HFFc6 (cell line): ENCODE measurements at regions not wholly inside any gene's neighbourhood (a gene's known extent, or its start where the extent isn't known, plus 50 kb on each side); places are given as distances from the start of the nearest gene placed in this dataset.

ENCODE experiments used
- DNase-seq: peaks from one replicate; pipeline ENCODE4 v3.0.0-alpha.2; 2018
- H3K27ac Mint-ChIP-seq: 2 replicates; pipeline ENCODE4 v1.8.0; 2020; ENCODE audit warnings: mild to moderate bottlenecking, mixed read lengths
- H3K27me3 Mint-ChIP-seq: 2 replicates; pipeline ENCODE4 v1.8.0; 2021; ENCODE audit warnings: mild to moderate bottlenecking, moderate library complexity, mixed read lengths; ENCODE audit not compliant: insufficient read depth
- H3K36me3 Mint-ChIP-seq: 2 replicates; pipeline ENCODE4 v1.8.0; 2021; ENCODE audit warnings: low read depth, mixed read lengths
- H3K4me1 Mint-ChIP-seq: 2 replicates; pipeline ENCODE4 v1.8.0; 2020; ENCODE audit warnings: low read depth, mixed read lengths
- H3K4me3 Mint-ChIP-seq: 2 replicates; pipeline ENCODE4 v1.8.0; 2020; ENCODE audit warnings: mild to moderate bottlenecking, moderate library complexity, mixed read lengths
- H3K9me3 Mint-ChIP-seq: 2 replicates; pipeline ENCODE4 v1.8.0; 2020; ENCODE audit warnings: mild to moderate bottlenecking, mixed read lengths
- TF ChIP-seq, protein P1 (sequence below): fragments of 200-600 bp; sonication (generic); IDR thresholded peaks from 2 replicates; pipeline ENCODE4 v1.5.0; 2021; ENCODE audit warnings: antibody characterized with exemption, mild to moderate bottlenecking

DNA sequence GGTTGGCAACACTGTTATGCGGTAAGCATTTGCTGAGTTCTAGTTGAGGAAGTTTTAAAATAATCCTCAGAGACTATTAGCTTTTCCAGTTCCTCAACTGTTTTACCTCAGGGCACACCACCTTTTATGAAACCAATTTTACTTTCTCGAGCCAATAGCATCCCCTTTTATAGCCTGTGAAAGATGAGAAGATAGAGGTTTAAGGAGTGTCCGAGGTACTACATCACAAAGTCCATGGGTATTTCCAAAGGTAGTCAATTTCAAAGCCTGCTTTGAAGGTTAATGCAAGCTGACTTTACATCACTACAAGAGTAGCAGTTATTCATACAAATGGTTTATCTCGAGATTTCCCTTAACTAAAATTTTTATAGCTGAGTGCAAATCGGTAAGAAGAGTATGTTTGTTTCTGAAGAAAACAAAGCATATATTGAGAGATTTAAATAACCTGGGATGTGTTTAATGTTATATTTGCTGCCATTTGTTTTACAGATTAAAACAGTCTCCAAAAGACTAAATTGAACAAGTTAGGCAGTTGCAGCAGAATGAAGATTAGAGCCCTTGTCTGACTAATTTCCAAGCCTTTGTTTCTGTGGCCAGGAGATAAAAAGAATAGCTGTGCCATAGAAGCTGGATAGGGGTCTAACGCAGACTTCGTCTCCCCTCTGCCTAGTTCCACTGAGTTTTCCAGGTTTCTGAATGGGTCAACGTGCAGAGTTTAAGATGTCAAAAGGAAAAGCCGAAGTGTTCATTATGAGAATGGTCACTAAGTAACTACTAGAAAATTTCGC is 74.7 kb upstream of the TRPC4 start:
- no peak for DNase-seq
- no peak overlapping the region for H3K27ac Mint-ChIP-seq
- TF ChIP-seq, protein P1, sequence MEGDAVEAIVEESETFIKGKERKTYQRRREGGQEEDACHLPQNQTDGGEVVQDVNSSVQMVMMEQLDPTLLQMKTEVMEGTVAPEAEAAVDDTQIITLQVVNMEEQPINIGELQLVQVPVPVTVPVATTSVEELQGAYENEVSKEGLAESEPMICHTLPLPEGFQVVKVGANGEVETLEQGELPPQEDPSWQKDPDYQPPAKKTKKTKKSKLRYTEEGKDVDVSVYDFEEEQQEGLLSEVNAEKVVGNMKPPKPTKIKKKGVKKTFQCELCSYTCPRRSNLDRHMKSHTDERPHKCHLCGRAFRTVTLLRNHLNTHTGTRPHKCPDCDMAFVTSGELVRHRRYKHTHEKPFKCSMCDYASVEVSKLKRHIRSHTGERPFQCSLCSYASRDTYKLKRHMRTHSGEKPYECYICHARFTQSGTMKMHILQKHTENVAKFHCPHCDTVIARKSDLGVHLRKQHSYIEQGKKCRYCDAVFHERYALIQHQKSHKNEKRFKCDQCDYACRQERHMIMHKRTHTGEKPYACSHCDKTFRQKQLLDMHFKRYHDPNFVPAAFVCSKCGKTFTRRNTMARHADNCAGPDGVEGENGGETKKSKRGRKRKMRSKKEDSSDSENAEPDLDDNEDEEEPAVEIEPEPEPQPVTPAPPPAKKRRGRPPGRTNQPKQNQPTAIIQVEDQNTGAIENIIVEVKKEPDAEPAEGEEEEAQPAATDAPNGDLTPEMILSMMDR: no peak
- no peaks in the 10 kb centered on the region for H3K27me3 Mint-ChIP-seq
- no peaks in the 10 kb centered on the region for H3K36me3 Mint-ChIP-seq
- no peaks in the 10 kb centered on the region for H3K4me1 Mint-ChIP-seq
- H3K4me3 Mint-ChIP-seq: no peak overlapping the region
- H3K9me3 Mint-ChIP-seq: no peaks in the 10 kb centered on the region

DNA sequence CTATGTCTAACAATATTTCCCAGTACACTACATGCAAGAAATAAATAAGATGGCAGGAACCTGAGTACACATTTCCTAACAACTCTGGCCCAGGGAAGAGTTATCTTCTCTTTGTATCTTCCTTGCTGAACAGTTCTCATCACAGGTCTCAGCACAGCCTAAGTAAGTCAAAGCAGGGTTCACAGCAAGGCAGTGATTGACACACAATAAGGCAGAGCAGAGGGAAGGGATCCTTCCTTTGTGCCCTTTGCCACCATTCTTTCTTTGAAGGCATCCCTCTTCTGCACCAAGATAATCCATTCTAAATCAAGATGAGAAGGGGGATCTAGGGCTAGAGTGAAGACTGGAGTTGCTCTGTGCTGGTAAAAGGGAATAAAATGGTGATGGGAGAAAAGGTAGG is 73.4 kb upstream of the TRPC4 start:
- DNase-seq: no peak
- Mint-ChIP-seq H3K9me3 (no peaks in the 10 kb centered on the region), H3K4me1 (no peaks in the 10 kb centered on the region), H3K27ac (no peak overlapping the region), H3K27me3 (no peaks in the 10 kb centered on the region), H3K4me3 (no peak overlapping the region), H3K36me3 (no peaks in the 10 kb centered on the region)
- TF ChIP-seq, protein P1: no peak

DNA sequence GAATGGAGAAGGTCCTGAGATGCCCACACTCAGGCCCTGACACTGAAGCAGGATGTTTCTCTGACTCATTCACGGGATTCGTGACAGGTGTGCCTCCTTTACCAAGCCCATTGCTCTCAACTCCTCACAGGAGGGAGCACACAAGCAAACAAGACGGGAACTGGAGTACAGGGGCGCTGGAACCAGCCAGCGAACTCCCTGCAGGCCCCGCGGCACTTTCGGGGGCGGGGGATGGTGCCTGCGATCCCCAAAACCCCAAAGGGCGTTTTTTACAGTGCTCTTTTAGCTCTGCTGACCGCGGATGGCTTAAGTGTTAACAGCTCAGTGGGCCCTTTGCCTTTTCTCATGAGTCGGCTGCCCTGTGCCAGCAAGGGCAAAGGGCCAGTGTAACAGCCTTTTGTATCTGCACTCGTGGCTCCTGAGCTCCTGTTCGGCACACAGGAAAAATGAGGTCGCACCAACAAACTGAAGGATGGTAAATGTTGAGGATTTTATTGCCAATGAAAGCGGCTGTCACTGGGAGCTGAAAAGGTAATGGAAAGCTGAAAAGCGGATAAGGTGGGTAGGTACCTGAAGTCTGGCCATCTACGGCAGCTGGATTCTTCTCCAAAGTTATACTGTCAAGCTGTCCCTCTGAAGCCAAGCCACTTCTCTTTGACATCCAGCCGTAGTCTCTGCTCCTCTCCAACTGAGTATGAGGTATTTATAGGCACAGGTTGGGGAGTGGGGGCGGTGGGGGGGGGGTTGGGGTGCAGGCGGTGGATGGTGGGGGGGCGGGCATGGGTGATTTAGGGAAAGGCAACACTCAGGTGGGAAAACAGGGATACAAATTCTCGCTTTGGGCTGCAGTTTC is 65.0 kb upstream of the TRPC4 start:
- Mint-ChIP-seq H3K27ac (no peak overlapping the region), H3K36me3 (no peaks in the 10 kb centered on the region), H3K27me3 (peaks cover 2% of the 10 kb centered on the region), H3K9me3 (no peaks in the 10 kb centered on the region), H3K4me3 (no peak overlapping the region), H3K4me1 (0 out of 2 replicates have a peak, but pooled peaks cover 7% of the 10 kb centered on the region)
- TF ChIP-seq, protein P1: no peak
- no peak for DNase-seq

DNA sequence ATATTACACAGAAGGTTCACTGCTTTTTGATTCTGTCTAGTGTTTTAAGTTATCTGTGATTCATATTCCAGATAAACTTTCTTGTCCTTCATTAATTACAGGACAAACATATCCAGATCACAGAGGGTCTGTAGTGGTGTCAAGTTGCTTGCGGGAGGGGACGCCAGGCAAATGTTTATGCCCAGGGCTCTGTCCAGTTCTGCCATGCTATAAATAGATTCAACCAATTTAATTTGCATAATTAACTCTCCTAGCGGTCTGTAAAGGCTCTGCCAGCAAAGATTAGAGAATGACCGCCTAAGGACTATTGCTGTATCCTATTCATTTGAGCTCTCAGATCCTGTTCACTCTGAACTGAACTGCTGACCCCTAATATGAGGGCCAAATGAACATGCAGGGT is 59.7 kb upstream of the TRPC4 start:
- Mint-ChIP-seq H3K27me3 (peaks cover 2% of the 10 kb centered on the region), H3K4me1 (no peaks in the 10 kb centered on the region; the same call in 1 of the 2 replicates), H3K27ac (no peak overlapping the region), H3K36me3 (no peaks in the 10 kb centered on the region), H3K4me3 (no peak overlapping the region), H3K9me3 (no peaks in the 10 kb centered on the region)
- TF ChIP-seq, protein P1: no peak
- DNase-seq: no peak

DNA sequence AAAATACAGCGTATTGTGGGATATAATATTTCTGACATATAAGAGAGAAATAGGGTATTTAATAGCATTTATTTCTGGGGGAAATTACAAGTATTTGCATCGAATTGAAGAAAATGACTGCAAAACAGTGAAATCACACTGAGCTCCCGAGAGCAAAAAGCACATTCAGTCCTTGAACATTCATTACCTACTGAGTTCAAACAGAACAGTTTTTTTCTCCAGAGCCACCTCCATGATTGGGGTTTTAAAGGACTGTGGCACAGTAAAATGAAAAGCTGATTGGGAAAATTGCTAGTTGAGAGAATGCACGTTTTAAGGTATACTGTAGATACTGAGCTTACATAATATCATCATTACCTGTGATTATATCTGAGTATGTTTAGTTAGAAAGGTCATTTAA is 58.0 kb upstream of the TRPC4 start:
- H3K27ac Mint-ChIP-seq: no peak overlapping the region
- DNase-seq: no peak
- TF ChIP-seq, protein P1: no peak
- no peaks in the 10 kb centered on the region for H3K9me3 Mint-ChIP-seq
- no peaks in the 10 kb centered on the region; the same call in none of the 2 replicates for H3K27me3 Mint-ChIP-seq
- no peaks in the 10 kb centered on the region for H3K36me3 Mint-ChIP-seq
- no peaks in the 10 kb centered on the region; the same call in 1 of the 2 replicates for H3K4me1 Mint-ChIP-seq
- H3K4me3 Mint-ChIP-seq: no peak overlapping the region
